GM19463 (cell line): ENCODE measurements at regions not wholly inside any gene's neighbourhood (a gene's known extent, or its start where the extent isn't known, plus 50 kb on each side); places are given as distances from the start of the nearest gene placed in this dataset.

ENCODE experiments used
- ATAC-seq: cut with Tn5 transposase; IDR thresholded peaks from one replicate; pipeline ENCODE4 v1.9.1; 2021; ENCODE audit warnings: mild to moderate bottlenecking, moderate library complexity; ENCODE audit not compliant: unreplicated experiment

GRCh38 chr18:39406941-39407340 lies 1841.3 kb upstream of the CELF4 start:
- ATAC-seq = no peak

- ATAC-seq = no peak
These were observed 1837.5 kb upstream of the CELF4 start for GRCh38 chr18:39403121-39403520.

- no peak for ATAC-seq
These were observed 1834.1 kb upstream of the CELF4 start for GRCh38 chr18:39399662-39400061.

GRCh38 chr18:39396168-39396567 lies 1830.6 kb upstream of the CELF4 start:
- no peak for ATAC-seq

- no peak for ATAC-seq
These were observed 1824.3 kb upstream of the CELF4 start for GRCh38 chr18:39389800-39390379.

- no peak for ATAC-seq
These were observed 1815.3 kb upstream of the CELF4 start for GRCh38 chr18:39380866-39381265.

- no peak for ATAC-seq
These were observed 1814.7 kb upstream of the CELF4 start for GRCh38 chr18:39380186-39380725.

- ATAC-seq = no peak
These were observed 1809.5 kb upstream of the CELF4 start for GRCh38 chr18:39375066-39375465.

- no peak for ATAC-seq
These were observed 1806.4 kb upstream of the CELF4 start for GRCh38 chr18:39371996-39372395.

GRCh38 chr18:39366656-39367055 lies 1801.1 kb upstream of the CELF4 start:
- ATAC-seq = no peak

GRCh38 chr18:39365836-39366485 lies 1800.4 kb upstream of the CELF4 start:
- no peak for ATAC-seq

- ATAC-seq = no peak
These were observed 1794.5 kb upstream of the CELF4 start for GRCh38 chr18:39360072-39360471.

GRCh38 chr18:39359636-39360035 lies 1794.0 kb upstream of the CELF4 start:
- ATAC-seq = no peak

GRCh38 chr18:39350945-39351344 lies 1785.3 kb upstream of the CELF4 start:
- no peak for ATAC-seq

GRCh38 chr18:39349801-39350200 lies 1784.2 kb upstream of the CELF4 start:
- ATAC-seq = no peak

- ATAC-seq = no peak
These were observed 1783.2 kb upstream of the CELF4 start for GRCh38 chr18:39348757-39349156.

GRCh38 chr18:39347701-39348100 lies 1782.1 kb upstream of the CELF4 start:
- no peak for ATAC-seq

- ATAC-seq = no peak
These were observed 1781.3 kb upstream of the CELF4 start for GRCh38 chr18:39346916-39347315.

- no peak for ATAC-seq
These were observed 1779.7 kb upstream of the CELF4 start for GRCh38 chr18:39345321-39345720.

GRCh38 chr18:39344487-39344886 lies 1778.9 kb upstream of the CELF4 start:
- no peak for ATAC-seq

- ATAC-seq = no peak
These were observed 1775.5 kb upstream of the CELF4 start for GRCh38 chr18:39341129-39341528.

- ATAC-seq = no peak
These were observed 1774.8 kb upstream of the CELF4 start for GRCh38 chr18:39340418-39340817.
